ENCODE measurements at regions not wholly inside any gene's neighbourhood (a gene's known extent, or its start where the extent isn't known, plus 50 kb on each side); places are given as distances from the start of the nearest gene placed in this dataset.

- Histone ChIP-seq H3K9me3 (ENCODE audit: low read depth, low read length, poor library complexity, severe bottlenecking) (no peaks in the 10 kb centered on the region), H3K4me3 (ENCODE audit: low read depth, low read length, poor library complexity, severe bottlenecking) (no peak overlapping the region), H3K27ac (ENCODE audit: low read depth, low read length, poor library complexity, severe bottlenecking) (no peak overlapping the region), H3K4me1 (ENCODE audit: insufficient read depth, low read length, poor library complexity, severe bottlenecking) (peaks cover 5% of the 10 kb centered on the region), H3K36me3 (ENCODE audit: insufficient read depth, low read length, poor library complexity, severe bottlenecking) (no peaks in the 10 kb centered on the region), H3K27me3 (replicated peaks; ENCODE audit: insufficient read depth, low read depth, low read length, poor library complexity) (no peaks in the 10 kb centered on the region)
- ChIA-PET POLR2A (ENCODE audit: low non-redundant PET) (no interaction called here), CTCF (no interaction called here)
- TF ChIP-seq EZH2 (IDR thresholded peaks at IDR 0.05; ENCODE audit: borderline replicate concordance, low read depth, low read length, poor library complexity, severe bottlenecking) (no peak), CTCF (conservative IDR thresholded peaks at IDR 0.05; ENCODE audit: low read depth, low read length) (no peak)
- no TSS peak for BruUV-seq (replicated peaks)
- DNase-seq (ENCODE audit: low spot score): no peak
- intact Hi-C loops (cut with micrococcal nuclease; ENCODE audit: unreplicated experiment): no loop called here
These were observed 1147.0 kb upstream of the EYS start for GRCh38 chr6:66854014-66854413.

GRCh38 chr6:66851930-66852329 is 1144.9 kb upstream of the EYS start:
- BruUV-seq (replicated peaks): no TSS peak
- Histone ChIP-seq H3K9me3 (ENCODE audit: low read depth, low read length, poor library complexity, severe bottlenecking) (no peaks in the 10 kb centered on the region), H3K27me3 (replicated peaks; ENCODE audit: insufficient read depth, low read depth, low read length, poor library complexity) (no peaks in the 10 kb centered on the region), H3K4me3 (ENCODE audit: low read depth, low read length, poor library complexity, severe bottlenecking) (no peak overlapping the region), H3K4me1 (ENCODE audit: insufficient read depth, low read length, poor library complexity, severe bottlenecking) (no peaks in the 10 kb centered on the region), H3K36me3 (ENCODE audit: insufficient read depth, low read length, poor library complexity, severe bottlenecking) (no peaks in the 10 kb centered on the region), H3K27ac (ENCODE audit: low read depth, low read length, poor library complexity, severe bottlenecking) (no peak overlapping the region)
- ChIA-PET CTCF (no interaction called here), POLR2A (ENCODE audit: low non-redundant PET) (no interaction called here)
- intact Hi-C loops (cut with micrococcal nuclease; ENCODE audit: unreplicated experiment): no loop called here
- DNase-seq (ENCODE audit: low spot score): no peak
- TF ChIP-seq EZH2 (IDR thresholded peaks at IDR 0.05; ENCODE audit: borderline replicate concordance, low read depth, low read length, poor library complexity, severe bottlenecking): no peak
- no peak for TF ChIP-seq CTCF (conservative IDR thresholded peaks at IDR 0.05; ENCODE audit: low read depth, low read length)

- Histone ChIP-seq H3K4me3 (ENCODE audit: low read depth, low read length, poor library complexity, severe bottlenecking) (no peak overlapping the region), H3K9me3 (ENCODE audit: low read depth, low read length, poor library complexity, severe bottlenecking) (no peaks in the 10 kb centered on the region), H3K4me1 (ENCODE audit: insufficient read depth, low read length, poor library complexity, severe bottlenecking) (no peaks in the 10 kb centered on the region), H3K27me3 (replicated peaks; ENCODE audit: insufficient read depth, low read depth, low read length, poor library complexity) (no peaks in the 10 kb centered on the region), H3K36me3 (ENCODE audit: insufficient read depth, low read length, poor library complexity, severe bottlenecking) (no peaks in the 10 kb centered on the region), H3K27ac (ENCODE audit: low read depth, low read length, poor library complexity, severe bottlenecking) (no peak overlapping the region)
- intact Hi-C loops (cut with micrococcal nuclease; ENCODE audit: unreplicated experiment): no loop called here
- CTCF ChIA-PET: no interaction called here
- TF ChIP-seq CTCF (conservative IDR thresholded peaks at IDR 0.05; ENCODE audit: low read depth, low read length): no peak
- no peak for TF ChIP-seq EZH2 (IDR thresholded peaks at IDR 0.05; ENCODE audit: borderline replicate concordance, low read depth, low read length, poor library complexity, severe bottlenecking)
- no peak for DNase-seq (ENCODE audit: low spot score)
- POLR2A ChIA-PET (ENCODE audit: low non-redundant PET): no interaction called here
- BruUV-seq (replicated peaks): no TSS peak
These were observed 1142.8 kb upstream of the EYS start for GRCh38 chr6:66849843-66850242.

All from A673 (cell line).